ENCODE measurements at regions not wholly inside any gene's neighbourhood (a gene's known extent, or its start where the extent isn't known, plus 50 kb on each side); places are given as distances from the start of the nearest gene placed in this dataset.

DNA sequence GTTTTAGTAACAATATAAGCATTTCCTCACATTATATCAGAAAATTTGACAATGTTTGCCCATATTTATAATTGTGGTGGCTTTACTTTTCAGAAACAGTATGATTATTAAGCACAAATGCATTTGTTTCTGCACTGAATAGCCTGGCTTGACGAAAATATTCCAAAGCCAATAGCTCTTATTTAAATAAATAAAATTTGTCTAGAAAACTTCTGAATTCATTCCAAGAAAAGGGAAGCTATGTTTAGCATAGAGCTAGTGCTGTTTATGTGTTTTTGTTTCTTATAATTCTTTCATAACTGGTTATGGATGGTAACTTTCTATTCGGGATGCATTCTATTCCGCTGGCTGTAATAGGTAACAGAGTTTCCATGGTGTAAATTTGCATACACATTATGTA, 268.6 kb downstream of the PTBP2 start:
- CTCF ChIA-PET = no interaction called here
- no peak overlapping the region for H3K4me3 Mint-ChIP-seq

DNA sequence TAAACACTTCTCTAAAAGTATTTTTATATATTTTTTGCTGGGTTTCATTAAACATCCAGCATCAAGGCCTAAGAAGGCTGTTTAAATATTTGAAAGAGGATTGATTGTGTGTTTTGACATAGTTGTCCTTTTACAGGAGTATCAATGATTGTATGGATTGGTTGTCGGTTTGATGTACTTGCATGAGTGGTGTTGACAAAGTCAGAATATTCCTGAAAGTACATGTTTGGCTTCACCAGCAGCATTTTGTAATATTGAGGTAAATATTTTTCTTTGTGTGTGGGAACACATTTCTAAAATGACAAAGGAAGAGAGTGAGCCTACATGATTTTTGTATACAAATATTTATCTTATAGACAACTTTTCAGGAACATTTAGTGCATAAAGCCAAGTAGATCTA, 269.7 kb downstream of the PTBP2 start:
- no peaks in the 10 kb centered on the region for H3K36me3 ChIP-seq (ENCODE audit: control insufficient read depth in 2 of 3, insufficient read depth in 3 of 3, low read length in 3 of 3)
- POLR2A ChIA-PET = no interaction called here
- Mint-ChIP-seq H3K36me3 (no peaks in the 10 kb centered on the region), H3K9me3 (peaks cover 0 to 5% (median 0%) of the 10 kb centered on the region in 11 donors), H3K27me3 (peaks cover 7 to 42% (median 24%) of the 10 kb centered on the region in 5 donors), H3K4me3 (no peak overlapping the region), H3K27ac (no peak overlapping the region), H3K4me1 (no peaks in the 10 kb centered on the region)
- CTCF ChIA-PET = no interaction called here
- ATAC-seq (no peak), DNase-seq (no peak)
- no peaks in the 10 kb centered on the region for H3K9me3 ChIP-seq (ENCODE audit: control insufficient read depth in 2 of 3, low read length in 3 of 3)
- no peak overlapping the region for H3K27ac ChIP-seq (ENCODE audit: low read depth, low read length)
- no peaks in the 10 kb centered on the region for H3K4me1 ChIP-seq (ENCODE audit: control insufficient read depth in 2 of 2, insufficient read depth in 2 of 2, low read length in 2 of 2)
- no peak overlapping the region for H3K4me3 ChIP-seq (ENCODE audit: low read length)
- H3K27me3 ChIP-seq (ENCODE audit: control insufficient read depth in 2 of 2, insufficient read depth in 2 of 2, low read length in 2 of 2) = peaks cover 0 to 4% of the 10 kb centered on the region in 2 donors
- intact Hi-C loops (cut with micrococcal nuclease) = no loop called here

More for the DNA sequence above, 268.6 kb downstream of the PTBP2 start:
- peaks cover 0 to 4% of the 10 kb centered on the region in 2 donors for H3K27me3 ChIP-seq (ENCODE audit: control insufficient read depth in 2 of 2, insufficient read depth in 2 of 2, low read length in 2 of 2)
- H3K4me1 ChIP-seq (ENCODE audit: control insufficient read depth in 2 of 2, insufficient read depth in 2 of 2, low read length in 2 of 2) = no peaks in the 10 kb centered on the region
- Mint-ChIP-seq H3K27me3 (peaks cover 7 to 46% (median 29%) of the 10 kb centered on the region in 5 donors), H3K9me3 (peaks cover 0 to 10% (median 3%) of the 10 kb centered on the region in 11 donors), H3K27ac (no peak overlapping the region), H3K36me3 (peaks cover 0 to 4% (median 0%) of the 10 kb centered on the region in 5 donors), H3K4me1 (no peaks in the 10 kb centered on the region)
- no peak for ATAC-seq
- DNase-seq = no peak
- H3K4me3 ChIP-seq (ENCODE audit: low read length) = no peak overlapping the region
- POLR2A ChIA-PET = no interaction called here
- H3K9me3 ChIP-seq (ENCODE audit: control insufficient read depth in 2 of 3, low read length in 3 of 3) = no peaks in the 10 kb centered on the region
- no peaks in the 10 kb centered on the region for H3K36me3 ChIP-seq (ENCODE audit: control insufficient read depth in 2 of 3, insufficient read depth in 3 of 3, low read length in 3 of 3)
- H3K27ac ChIP-seq (ENCODE audit: low read depth, low read length) = no peak overlapping the region
- intact Hi-C loops (cut with micrococcal nuclease) = no loop called here

DNA sequence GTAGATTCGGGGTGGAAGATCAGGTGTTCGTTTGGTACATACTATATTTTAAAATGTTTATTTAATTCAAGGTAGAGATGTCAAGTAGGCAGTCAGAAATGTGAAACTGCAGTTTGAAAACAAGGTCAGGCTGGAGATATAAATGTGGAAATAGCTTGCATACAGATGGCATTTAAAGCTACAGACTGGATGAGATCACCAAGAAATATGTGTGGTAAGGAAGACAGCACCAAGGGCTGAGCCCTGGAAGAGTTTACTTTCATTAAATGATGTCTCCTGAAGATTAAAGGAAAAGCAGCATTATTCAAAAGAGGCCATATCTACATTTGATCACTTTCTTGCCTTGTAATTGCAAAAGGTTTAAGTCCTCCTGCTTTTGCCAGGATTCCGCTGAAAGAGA, 271.3 kb downstream of the PTBP2 start:
- Histone ChIP-seq H3K27me3 (ENCODE audit: control insufficient read depth in 2 of 2, insufficient read depth in 2 of 2, low read length in 2 of 2) (peaks cover 0 to 4% of the 10 kb centered on the region in 2 donors), H3K4me3 (ENCODE audit: low read length) (no peak overlapping the region), H3K4me1 (ENCODE audit: control insufficient read depth in 2 of 2, insufficient read depth in 2 of 2, low read length in 2 of 2) (no peaks in the 10 kb centered on the region), H3K27ac (ENCODE audit: low read depth, low read length) (no peak overlapping the region), H3K9me3 (ENCODE audit: control insufficient read depth in 2 of 3, low read length in 3 of 3) (no peaks in the 10 kb centered on the region), H3K36me3 (ENCODE audit: control insufficient read depth in 2 of 3, insufficient read depth in 3 of 3, low read length in 3 of 3) (no peaks in the 10 kb centered on the region)
- Mint-ChIP-seq H3K9me3 (peaks cover 0 to 3% (median 0%) of the 10 kb centered on the region in 11 donors), H3K36me3 (no peaks in the 10 kb centered on the region), H3K27me3 (peaks cover 10 to 39% (median 24%) of the 10 kb centered on the region in 5 donors), H3K4me1 (no peaks in the 10 kb centered on the region), H3K27ac (no peak overlapping the region), H3K4me3 (no peak overlapping the region)
- CTCF ChIA-PET = no interaction called here
- DNase-seq = no peak
- POLR2A ChIA-PET = no interaction called here
- ATAC-seq = no peak
- intact Hi-C loops (cut with micrococcal nuclease) = no loop called here

DNA sequence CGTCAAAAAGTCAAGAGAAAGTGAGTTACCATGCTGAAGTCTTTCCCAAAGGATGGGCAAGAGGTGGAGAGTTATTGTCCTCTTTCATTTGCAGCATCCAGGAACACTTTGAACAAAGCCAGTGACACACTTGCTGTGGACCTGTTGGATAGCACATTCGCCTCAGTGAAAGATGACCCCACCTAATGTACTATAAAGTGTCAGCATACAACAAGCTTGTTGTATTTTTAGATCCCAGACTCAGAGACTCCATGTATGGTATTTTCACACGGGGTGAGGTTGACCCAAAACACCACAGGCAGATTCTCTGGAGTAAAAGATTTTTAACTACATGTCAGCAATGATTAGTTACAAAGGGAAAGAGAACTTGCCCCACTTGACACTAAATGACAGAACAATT, 273.8 kb downstream of the PTBP2 start:
- H3K36me3 ChIP-seq (ENCODE audit: control insufficient read depth in 2 of 3, insufficient read depth in 3 of 3, low read length in 3 of 3) = no peaks in the 10 kb centered on the region
- no peaks in the 10 kb centered on the region for H3K9me3 ChIP-seq (ENCODE audit: control insufficient read depth in 2 of 3, low read length in 3 of 3)
- Mint-ChIP-seq H3K36me3 (no peaks in the 10 kb centered on the region), H3K27ac (no peak overlapping the region), H3K9me3 (peaks cover 0 to 3% (median 0%) of the 10 kb centered on the region in 11 donors), H3K4me3 (no peak overlapping the region), H3K4me1 (peaks cover 0 to 3% (median 0%) of the 10 kb centered on the region in 7 donors), H3K27me3 (peaks cover 14 to 39% (median 22%) of the 10 kb centered on the region in 5 donors)
- no peak overlapping the region for H3K4me3 ChIP-seq (ENCODE audit: low read length)
- H3K27ac ChIP-seq (ENCODE audit: low read depth, low read length) = no peak overlapping the region
- no peaks in the 10 kb centered on the region for H3K4me1 ChIP-seq (ENCODE audit: control insufficient read depth in 2 of 2, insufficient read depth in 2 of 2, low read length in 2 of 2)
- ChIA-PET POLR2A (no interaction called here), CTCF (no interaction called here)
- no peak for ATAC-seq
- peaks cover 0 to 4% of the 10 kb centered on the region in 2 donors for H3K27me3 ChIP-seq (ENCODE audit: control insufficient read depth in 2 of 2, insufficient read depth in 2 of 2, low read length in 2 of 2)
- DNase-seq = no peak
- intact Hi-C loops (cut with micrococcal nuclease) = no loop called here

DNA sequence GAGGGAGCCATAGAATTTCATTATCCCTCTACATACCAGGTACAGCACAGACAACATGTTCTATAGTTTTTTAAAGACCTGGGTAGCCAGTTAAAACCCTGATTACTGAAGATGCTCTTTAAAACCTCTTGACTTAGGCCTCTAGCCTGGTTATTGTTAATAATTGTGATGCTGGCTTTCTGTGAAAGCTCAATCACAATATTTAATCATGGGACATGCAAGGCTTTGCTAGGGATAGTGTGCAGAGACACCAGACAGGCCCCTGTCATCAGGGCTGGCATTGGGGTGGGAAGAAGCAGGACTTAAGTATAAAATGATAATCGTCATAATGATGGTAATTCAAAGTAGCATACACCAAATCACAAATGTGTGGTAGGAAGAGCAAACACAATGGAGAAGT, 274.4 kb downstream of the PTBP2 start:
- no peak overlapping the region for H3K4me3 ChIP-seq (ENCODE audit: low read length)
- H3K27ac ChIP-seq (ENCODE audit: low read depth, low read length) = no peak overlapping the region
- no peak overlapping the region for H3K4me3 Mint-ChIP-seq
- H3K9me3 Mint-ChIP-seq = peaks cover 0 to 3% (median 0%) of the 10 kb centered on the region in 11 donors
- H3K36me3 ChIP-seq (ENCODE audit: control insufficient read depth in 2 of 3, insufficient read depth in 3 of 3, low read length in 3 of 3) = no peaks in the 10 kb centered on the region
- intact Hi-C loops (cut with micrococcal nuclease) = no loop called here
- CTCF ChIA-PET = interaction anchor here (0.6 kb wide), 1 partner anchor 1060 kb away, joined by 3 read pairs; no protein-coding TSS in a partner anchor
- H3K4me1 Mint-ChIP-seq = peaks cover 0 to 3% (median 0%) of the 10 kb centered on the region in 7 donors
- DNase-seq = no peak
- POLR2A ChIA-PET = no interaction called here
- H3K27me3 ChIP-seq (ENCODE audit: control insufficient read depth in 2 of 2, insufficient read depth in 2 of 2, low read length in 2 of 2) = peaks cover 0 to 4% of the 10 kb centered on the region in 2 donors
- no peaks in the 10 kb centered on the region for H3K4me1 ChIP-seq (ENCODE audit: control insufficient read depth in 2 of 2, insufficient read depth in 2 of 2, low read length in 2 of 2)
- H3K9me3 ChIP-seq (ENCODE audit: control insufficient read depth in 2 of 3, low read length in 3 of 3) = no peaks in the 10 kb centered on the region
- no peaks in the 10 kb centered on the region for H3K36me3 Mint-ChIP-seq
- no peak for ATAC-seq
- H3K27ac Mint-ChIP-seq = no peak overlapping the region
- peaks cover 14 to 41% (median 28%) of the 10 kb centered on the region in 5 donors for H3K27me3 Mint-ChIP-seq

DNA sequence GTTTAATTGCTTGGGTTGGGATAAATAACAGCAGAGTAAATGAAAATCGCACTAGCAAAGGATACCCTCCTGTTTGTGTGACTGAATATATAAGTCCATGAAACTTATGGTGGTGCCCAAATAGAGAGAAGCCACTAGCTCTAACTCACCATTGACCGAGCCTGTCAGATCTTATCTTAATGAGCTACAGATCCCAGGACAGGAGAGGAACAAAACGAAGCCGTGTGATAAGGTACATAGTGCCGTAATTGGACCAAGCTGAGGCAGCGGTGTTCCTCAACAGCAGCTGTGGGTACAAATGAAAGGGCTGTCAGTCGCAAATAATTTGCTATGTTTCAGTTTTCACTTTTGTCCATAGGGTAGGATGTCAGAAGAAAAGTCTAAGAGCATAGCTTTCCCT, 276.1 kb downstream of the PTBP2 start:
- Histone ChIP-seq H3K36me3 (ENCODE audit: control insufficient read depth in 2 of 3, insufficient read depth in 3 of 3, low read length in 3 of 3) (no peaks in the 10 kb centered on the region), H3K27ac (ENCODE audit: low read depth, low read length) (no peak overlapping the region), H3K4me3 (ENCODE audit: low read length) (no peak overlapping the region), H3K27me3 (ENCODE audit: control insufficient read depth in 2 of 2, insufficient read depth in 2 of 2, low read length in 2 of 2) (no peaks in the 10 kb centered on the region), H3K4me1 (ENCODE audit: control insufficient read depth in 2 of 2, insufficient read depth in 2 of 2, low read length in 2 of 2) (no peaks in the 10 kb centered on the region), H3K9me3 (ENCODE audit: control insufficient read depth in 2 of 3, low read length in 3 of 3) (no peaks in the 10 kb centered on the region)
- Mint-ChIP-seq H3K36me3 (no peaks in the 10 kb centered on the region), H3K4me1 (peaks cover 0 to 3% (median 0%) of the 10 kb centered on the region in 7 donors), H3K4me3 (no peak overlapping the region), H3K9me3 (peaks cover 0 to 3% (median 0%) of the 10 kb centered on the region in 11 donors), H3K27ac (no peak overlapping the region), H3K27me3 (peaks cover 14 to 31% (median 23%) of the 10 kb centered on the region in 5 donors)
- ATAC-seq (no peak), DNase-seq (no peak)
- intact Hi-C loops (cut with micrococcal nuclease) = no loop called here
- ChIA-PET CTCF (no interaction called here), POLR2A (interaction anchor here (0.7 kb wide), 1 partner anchor 101 kb away, joined by 3 read pairs; no protein-coding TSS in a partner anchor)

DNA sequence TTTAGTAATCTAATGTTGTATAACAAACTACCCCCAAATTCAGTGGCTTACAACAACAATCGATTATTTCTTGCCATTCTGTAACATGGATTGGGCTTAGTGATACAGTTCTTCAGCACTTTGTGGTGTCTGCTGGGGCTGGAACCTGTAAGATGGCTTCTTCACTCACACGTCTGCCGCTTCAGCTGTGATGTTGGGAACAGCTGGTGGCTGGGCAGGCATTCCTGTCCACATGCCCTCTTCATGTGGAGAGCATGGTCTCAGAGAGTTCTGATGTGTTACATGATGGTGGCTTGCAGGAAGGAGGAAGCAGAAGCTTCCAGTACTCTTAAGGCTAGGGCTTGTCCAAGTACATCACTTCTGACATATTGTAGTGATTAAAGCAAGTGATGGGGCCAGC, 276.9 kb downstream of the PTBP2 start:
- H3K4me3 Mint-ChIP-seq = no peak overlapping the region
- Histone ChIP-seq H3K27me3 (ENCODE audit: control insufficient read depth in 2 of 2, insufficient read depth in 2 of 2, low read length in 2 of 2) (no peaks in the 10 kb centered on the region), H3K9me3 (ENCODE audit: control insufficient read depth in 2 of 3, low read length in 3 of 3) (no peaks in the 10 kb centered on the region), H3K4me3 (ENCODE audit: low read length) (no peak overlapping the region), H3K4me1 (ENCODE audit: control insufficient read depth in 2 of 2, insufficient read depth in 2 of 2, low read length in 2 of 2) (no peaks in the 10 kb centered on the region), H3K27ac (ENCODE audit: low read depth, low read length) (no peak overlapping the region), H3K36me3 (ENCODE audit: control insufficient read depth in 2 of 3, insufficient read depth in 3 of 3, low read length in 3 of 3) (no peaks in the 10 kb centered on the region)
- DNase-seq = no peak
- no peak overlapping the region for H3K27ac Mint-ChIP-seq
- ChIA-PET CTCF (no interaction called here), POLR2A (no interaction called here)
- ATAC-seq = no peak
- peaks cover 0 to 6% (median 0%) of the 10 kb centered on the region in 11 donors for H3K9me3 Mint-ChIP-seq
- intact Hi-C loops (cut with micrococcal nuclease) = no loop called here
- no peaks in the 10 kb centered on the region for H3K36me3 Mint-ChIP-seq
- peaks cover 11 to 35% (median 27%) of the 10 kb centered on the region in 5 donors for H3K27me3 Mint-ChIP-seq
- peaks cover 0 to 3% (median 0%) of the 10 kb centered on the region in 7 donors for H3K4me1 Mint-ChIP-seq
